ENCODE measurements at regions not wholly inside any gene's neighbourhood (a gene's known extent, or its start where the extent isn't known, plus 50 kb on each side); places are given as distances from the start of the nearest gene placed in this dataset.

DNA sequence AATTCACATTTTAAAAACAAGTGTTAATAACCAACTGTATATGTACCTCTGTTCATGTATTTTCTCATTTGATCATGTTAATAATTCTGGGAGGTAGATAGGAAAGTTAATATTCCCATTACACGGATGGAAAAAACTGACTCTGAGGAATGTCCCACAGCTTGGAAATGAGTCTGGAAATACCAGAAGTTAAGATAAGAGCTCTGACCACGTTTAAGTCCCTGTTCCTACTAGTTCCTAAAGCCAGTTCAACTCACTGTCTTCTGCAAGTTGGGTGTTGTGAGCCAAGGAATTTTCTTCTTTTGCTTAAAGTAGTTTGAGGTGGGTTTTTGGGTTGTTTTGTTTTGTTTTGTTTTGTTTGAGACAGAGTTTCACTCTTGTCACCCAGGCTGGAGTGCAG lies 104.5 kb downstream of the TMEM30B start:
- Histone ChIP-seq H3K36me3 (no peaks in the 10 kb centered on the region), H3K4me1 (peaks cover 9% of the 10 kb centered on the region), H3K9me3 (no peaks in the 10 kb centered on the region), H3K27ac (no peak overlapping the region), H3K27me3 (no peaks in the 10 kb centered on the region), H3K4me3 (no peak overlapping the region)
- intact Hi-C loops (cut with DNase I) = no loop called here
- TF ChIP-seq, protein P1, sequence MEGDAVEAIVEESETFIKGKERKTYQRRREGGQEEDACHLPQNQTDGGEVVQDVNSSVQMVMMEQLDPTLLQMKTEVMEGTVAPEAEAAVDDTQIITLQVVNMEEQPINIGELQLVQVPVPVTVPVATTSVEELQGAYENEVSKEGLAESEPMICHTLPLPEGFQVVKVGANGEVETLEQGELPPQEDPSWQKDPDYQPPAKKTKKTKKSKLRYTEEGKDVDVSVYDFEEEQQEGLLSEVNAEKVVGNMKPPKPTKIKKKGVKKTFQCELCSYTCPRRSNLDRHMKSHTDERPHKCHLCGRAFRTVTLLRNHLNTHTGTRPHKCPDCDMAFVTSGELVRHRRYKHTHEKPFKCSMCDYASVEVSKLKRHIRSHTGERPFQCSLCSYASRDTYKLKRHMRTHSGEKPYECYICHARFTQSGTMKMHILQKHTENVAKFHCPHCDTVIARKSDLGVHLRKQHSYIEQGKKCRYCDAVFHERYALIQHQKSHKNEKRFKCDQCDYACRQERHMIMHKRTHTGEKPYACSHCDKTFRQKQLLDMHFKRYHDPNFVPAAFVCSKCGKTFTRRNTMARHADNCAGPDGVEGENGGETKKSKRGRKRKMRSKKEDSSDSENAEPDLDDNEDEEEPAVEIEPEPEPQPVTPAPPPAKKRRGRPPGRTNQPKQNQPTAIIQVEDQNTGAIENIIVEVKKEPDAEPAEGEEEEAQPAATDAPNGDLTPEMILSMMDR (IDR thresholded peaks at IDR 0.05) = no peak
- TF ChIP-seq POLR2AphosphoS5 (IDR thresholded peaks at IDR 0.05; ENCODE audit: insufficient read depth in 1 of 2, low read depth in 1 of 2) = no peak
- TF ChIP-seq POLR2A (IDR thresholded peaks at IDR 0.05) = no peak
- DNase-seq (ENCODE audit: extremely low spot score in 2 of 2) = no peak

DNA sequence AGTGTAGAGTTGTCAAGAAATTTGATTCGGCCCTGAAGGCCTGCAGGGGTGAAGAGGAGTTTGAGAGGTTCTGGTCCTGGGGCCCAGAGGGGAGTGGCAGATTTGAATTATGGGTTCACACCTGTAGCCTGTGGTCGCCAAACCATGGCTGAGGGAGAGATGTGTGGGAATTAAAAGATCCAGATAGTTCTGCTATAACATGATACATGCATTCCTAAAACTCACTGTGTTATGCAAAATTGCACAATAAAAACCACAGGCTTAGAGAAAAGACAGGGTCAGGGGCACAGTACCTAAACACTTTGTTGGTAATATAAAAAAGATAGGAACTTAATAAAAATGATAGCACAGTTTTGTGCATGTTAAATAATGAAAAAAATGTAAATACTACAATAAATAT lies 106.2 kb downstream of the TMEM30B start:
- Histone ChIP-seq H3K9me3 (no peaks in the 10 kb centered on the region), H3K36me3 (no peaks in the 10 kb centered on the region), H3K4me1 (peaks cover 9% of the 10 kb centered on the region), H3K27ac (no peak overlapping the region), H3K4me3 (no peak overlapping the region), H3K27me3 (no peaks in the 10 kb centered on the region)
- TF ChIP-seq POLR2A (IDR thresholded peaks at IDR 0.05) (no peak), POLR2AphosphoS5 (IDR thresholded peaks at IDR 0.05; ENCODE audit: insufficient read depth in 1 of 2, low read depth in 1 of 2) (no peak)
- TF ChIP-seq, protein P1 (IDR thresholded peaks at IDR 0.05) = no peak
- DNase-seq (ENCODE audit: extremely low spot score in 2 of 2) = no peak
- intact Hi-C loops (cut with DNase I) = no loop called here

DNA sequence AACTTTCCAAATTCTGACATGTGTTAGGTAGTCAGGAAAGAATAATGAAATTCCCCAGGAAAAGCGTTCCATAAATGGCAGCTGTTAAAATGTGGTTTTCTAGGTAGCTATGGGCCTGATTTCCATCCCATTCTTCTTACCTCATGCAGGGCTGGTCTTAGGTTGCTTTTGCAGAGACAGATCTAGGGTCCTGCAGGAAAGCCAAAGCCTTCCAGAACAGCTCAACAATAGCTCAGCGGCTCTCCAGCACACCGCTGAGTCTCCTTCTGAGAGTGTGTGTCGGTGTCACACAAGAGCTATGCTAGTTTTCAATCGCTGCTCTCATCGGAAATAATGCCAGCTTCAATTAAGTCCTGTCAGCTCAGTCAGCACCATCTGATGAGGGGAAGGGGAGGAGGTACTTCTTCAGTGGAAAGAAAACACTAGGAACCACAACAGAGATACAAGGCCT lies 106.7 kb downstream of the TMEM30B start:
- H3K4me1 ChIP-seq = peaks cover 9% of the 10 kb centered on the region
- no peak overlapping the region for H3K4me3 ChIP-seq
- TF ChIP-seq, protein P1 (IDR thresholded peaks at IDR 0.05) = no peak
- TF ChIP-seq POLR2A (IDR thresholded peaks at IDR 0.05) (no peak), POLR2AphosphoS5 (IDR thresholded peaks at IDR 0.05; ENCODE audit: insufficient read depth in 1 of 2, low read depth in 1 of 2) (no peak)
- no peak for DNase-seq (ENCODE audit: extremely low spot score in 2 of 2)
- H3K27me3 ChIP-seq = no peaks in the 10 kb centered on the region
- H3K27ac ChIP-seq = no peak overlapping the region
- intact Hi-C loops (cut with DNase I) = no loop called here
- no peaks in the 10 kb centered on the region for H3K9me3 ChIP-seq
- no peaks in the 10 kb centered on the region for H3K36me3 ChIP-seq

DNA sequence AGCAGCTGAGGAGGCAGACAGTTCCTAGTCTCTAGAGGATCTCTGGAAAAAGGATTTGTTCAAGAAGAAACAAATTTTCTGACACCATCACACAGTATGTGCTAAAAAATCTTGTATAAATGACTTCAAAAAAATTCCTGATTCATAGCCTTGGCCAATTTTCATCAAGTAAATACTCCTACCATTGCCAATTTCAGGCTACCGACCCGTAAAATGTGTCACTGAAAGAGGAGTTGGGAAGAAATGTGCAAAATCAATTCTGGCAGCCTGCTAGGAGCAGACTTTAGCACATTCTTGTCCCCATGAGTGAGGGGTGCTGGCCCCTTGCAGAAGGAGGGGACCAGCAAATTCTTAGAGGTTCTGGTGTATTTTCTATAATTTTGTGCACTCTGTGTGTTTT lies 109.4 kb downstream of the TMEM30B start:
- no peak for DNase-seq (ENCODE audit: extremely low spot score in 2 of 2)
- no peak overlapping the region for H3K4me3 ChIP-seq
- intact Hi-C loops (cut with DNase I) = no loop called here
- TF ChIP-seq, protein P1 (IDR thresholded peaks at IDR 0.05) = no peak
- TF ChIP-seq POLR2A (IDR thresholded peaks at IDR 0.05) (no peak), POLR2AphosphoS5 (IDR thresholded peaks at IDR 0.05; ENCODE audit: insufficient read depth in 1 of 2, low read depth in 1 of 2) (no peak)
- no peaks in the 10 kb centered on the region for H3K4me1 ChIP-seq
- no peak overlapping the region for H3K27ac ChIP-seq
- H3K9me3 ChIP-seq = no peaks in the 10 kb centered on the region
- no peaks in the 10 kb centered on the region for H3K36me3 ChIP-seq
- no peaks in the 10 kb centered on the region for H3K27me3 ChIP-seq

DNA sequence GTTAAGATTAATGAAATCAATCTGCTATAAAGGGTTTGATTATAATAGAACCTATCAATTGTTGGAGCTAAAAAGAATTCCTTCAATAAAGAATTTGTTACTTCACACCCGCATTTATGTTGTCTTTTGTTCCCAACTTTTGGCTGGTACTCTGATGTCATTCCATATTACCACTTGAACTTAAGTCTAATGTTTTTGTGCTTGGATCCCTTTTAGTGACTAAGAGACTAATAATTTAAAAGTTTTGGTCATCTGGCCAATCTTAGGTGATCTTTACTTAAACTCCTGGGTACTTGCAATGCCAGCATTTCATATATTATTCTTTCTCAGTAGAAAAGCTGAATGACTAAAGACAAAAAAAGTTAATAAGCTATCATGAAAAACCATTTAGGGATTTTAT lies 113.0 kb downstream of the TMEM30B start:
- Histone ChIP-seq H3K4me3 (no peak overlapping the region), H3K27me3 (no peaks in the 10 kb centered on the region), H3K36me3 (no peaks in the 10 kb centered on the region), H3K27ac (no peak overlapping the region), H3K9me3 (no peaks in the 10 kb centered on the region), H3K4me1 (no peaks in the 10 kb centered on the region)
- TF ChIP-seq, protein P1 (IDR thresholded peaks at IDR 0.05) = no peak
- TF ChIP-seq POLR2AphosphoS5 (IDR thresholded peaks at IDR 0.05; ENCODE audit: insufficient read depth in 1 of 2, low read depth in 1 of 2) = no peak
- intact Hi-C loops (cut with DNase I) = no loop called here
- no peak for DNase-seq (ENCODE audit: extremely low spot score in 2 of 2)

Measured in vagina (tissue), 2 donors.